GM12878 (cell line): ENCODE measurements at regions not wholly inside any gene's neighbourhood (a gene's known extent, or its start where the extent isn't known, plus 50 kb on each side); places are given as distances from the start of the nearest gene placed in this dataset.

ENCODE experiments used
- ATAC-seq: fragments of 200-7000 bp; cut with Tn5 transposase; 3 replicates; pipeline ENCODE4 v1.9.1; 2020; ENCODE audit warnings: mild to moderate bottlenecking, moderate library complexity
- BruUV-seq: library from RNA; stranded (reverse); fragments of 400-500 nt; replicated peaks from 2 replicates; lab custom pipeline; 2021; lab: Mats Ljungman, UMichigan
- CTCF ChIA-PET: fragments of 300-600 bp; sonication (Branson Sonifier 250); formaldehyde crosslinking; extraction: SDS; loops from one replicate; lab custom pipeline; 2021; ENCODE audit warnings: inconsistent platforms; lab: Yijun Ruan, JAX
- POLR2A ChIA-PET: fragments of 350-600 bp; formaldehyde crosslinking; extraction: SDS; loops from one replicate; lab custom pipeline; 2021; ENCODE audit warnings: inconsistent platforms; lab: Charles Lee
- RAD21 ChIA-PET: fragments of 300-600 bp; sonication (Branson Sonifier 250); formaldehyde crosslinking; loops from one replicate; lab custom pipeline; 2023; ENCODE audit warnings: antibody characterized with exemption; ENCODE audit not compliant: unreplicated experiment; lab: Charles Lee
- SMC1A ChIA-PET: fragments of 300-600 bp; sonication (Branson Sonifier 250); formaldehyde crosslinking; loops from one replicate; lab custom pipeline; 2023; ENCODE audit not compliant: unreplicated experiment, uncharacterized antibody; lab: Charles Lee
- DNase-seq: peaks from one replicate; pipeline ENCODE4 v3.0.0-alpha.2; 2011; ENCODE audit warnings: low read depth, low spot score
- FAIRE-seq: peaks from 3 replicates; lab custom pipeline; 2011; peaks lifted over from hg19 to GRCh38; lab: Jason Lieb, UNC
- H2AFZ ChIP-seq: 2 replicates; pipeline ENCODE4 v1.6.0; 2011; ENCODE audit warnings: low read depth, low read length, control low read depth; ENCODE audit not compliant: control insufficient read depth
- H3K27ac ChIP-seq: 2 replicates; pipeline ENCODE4 v1.5.1; 2011; ENCODE audit warnings: control low read depth; ENCODE audit not compliant: control insufficient read depth, insufficient read depth
- H3K27me3 ChIP-seq, 2 experiments: replicated peaks in 1 of 2; 2 replicates each; pipeline versions ENCODE4 v1.6.0 to v1.6.1; 2011; ENCODE audit warnings: low read length in 1 of 2; ENCODE audit not compliant: control insufficient read depth in 2 of 2, insufficient read depth in 2 of 2
- H3K36me3 ChIP-seq, 2 experiments: 2 replicates each; pipeline ENCODE4 v1.5.1; 2011; ENCODE audit warnings: low read length in 1 of 2; ENCODE audit not compliant: control insufficient read depth in 2 of 2, insufficient read depth in 2 of 2
- H3K4me1 ChIP-seq: 2 replicates; pipeline ENCODE4 v1.6.1; 2011; ENCODE audit warnings: mild to moderate bottlenecking, low read length, moderate library complexity, mixed read lengths; ENCODE audit not compliant: control insufficient read depth, insufficient read depth
- H3K4me2 ChIP-seq: 2 replicates; pipeline ENCODE4 v1.6.0; 2011; ENCODE audit warnings: control low read depth; ENCODE audit not compliant: control insufficient read depth, insufficient read depth
- H3K4me3 ChIP-seq: fragments of 200-600 bp; sonication (generic); 2 replicates; pipeline ENCODE4 v1.5.1; 2016
- H3K79me2 ChIP-seq: 2 replicates; pipeline ENCODE4 v1.6.0; 2011; ENCODE audit warnings: low read length; ENCODE audit not compliant: control insufficient read depth, insufficient read depth
- H3K9ac ChIP-seq: 2 replicates; pipeline ENCODE4 v1.8.0; 2011; ENCODE audit warnings: low read length, control low read depth, mixed read lengths; ENCODE audit not compliant: control insufficient read depth, insufficient read depth
- H3K9me3 ChIP-seq: replicated peaks from 3 replicates; pipeline ENCODE4 v1.5.1; 2011; ENCODE audit warnings: mild to moderate bottlenecking, low read length; ENCODE audit not compliant: control insufficient read depth, insufficient read depth
- H4K20me1 ChIP-seq: 2 replicates; pipeline ENCODE4 v1.6.0; 2011; ENCODE audit not compliant: control insufficient read depth, insufficient read depth
- BHLHE40 ChIP-seq, 2 experiments: fragments of 450-650 bp in 1 of 2; IDR thresholded peaks; 2 replicates each; pipeline ENCODE4 v1.6.1; 2011 to 2017; ENCODE audit warnings: low read depth in 2 of 2, borderline replicate concordance in 1 of 2, improper control_type of control experiment in 1 of 2, low read length in 1 of 2, mild to moderate bottlenecking in 1 of 2
- GATAD2B ChIP-seq: fragments of 450-650 bp; conservative IDR thresholded peaks from 2 replicates; pipeline ENCODE4 v1.6.1; 2017; ENCODE audit warnings: low read depth, mild to moderate bottlenecking, moderate library complexity
- MXI1 ChIP-seq: fragments of 150-350 bp; IDR thresholded peaks from 2 replicates; pipeline ENCODE4 v1.6.1; 2011; ENCODE audit warnings: low read depth, mild to moderate bottlenecking, inconsistent platforms, low read length, improper control_type of control experiment
- REST ChIP-seq: IDR thresholded peaks from 2 replicates; pipeline ENCODE4 v1.6.1; 2012; ENCODE audit warnings: mild to moderate bottlenecking, low read depth, low read length
- SMC3 ChIP-seq: IDR thresholded peaks from 2 replicates; pipeline ENCODE4 v1.6.1; 2011; ENCODE audit warnings: low read length, improper control_type of control experiment, borderline replicate concordance
- STAT1 ChIP-seq: fragments of 450-650 bp; conservative IDR thresholded peaks from 2 replicates; pipeline ENCODE4 v1.6.1; 2014; ENCODE audit warnings: antibody characterized with exemption, mild to moderate bottlenecking
- WGBS: methylation state at CpG from one replicate; pipeline ENCODE4 v1.1.6; 2016; ENCODE audit warnings: low lambda C conversion rate; ENCODE audit not compliant: insufficient replicate concordance, insufficient coverage; ENCODE audit errors: missing lambda C conversion rate; 5-methylcytosine and 5-hydroxymethylcytosine counted together
- in situ Hi-C: fragments of 300-500 bp; cut with MboI; formaldehyde crosslinking; loops from 9 replicates; pipeline ENCODE4 v1.14.3; 2018; ENCODE audit warnings: mixed read lengths
- intact Hi-C: fragments of 100-400 bp; cut with micrococcal nuclease; formaldehyde crosslinking; loops from one replicate; pipeline ENCODE4 v1.14.2; 2022; ENCODE audit not compliant: unreplicated experiment
- TF ChIP-seq, protein P1 (sequence below): IDR thresholded peaks from 2 replicates; pipeline ENCODE4 v1.6.1; 2011; ENCODE audit warnings: low read depth, low read length, improper control_type of control experiment, borderline replicate concordance

DNA sequence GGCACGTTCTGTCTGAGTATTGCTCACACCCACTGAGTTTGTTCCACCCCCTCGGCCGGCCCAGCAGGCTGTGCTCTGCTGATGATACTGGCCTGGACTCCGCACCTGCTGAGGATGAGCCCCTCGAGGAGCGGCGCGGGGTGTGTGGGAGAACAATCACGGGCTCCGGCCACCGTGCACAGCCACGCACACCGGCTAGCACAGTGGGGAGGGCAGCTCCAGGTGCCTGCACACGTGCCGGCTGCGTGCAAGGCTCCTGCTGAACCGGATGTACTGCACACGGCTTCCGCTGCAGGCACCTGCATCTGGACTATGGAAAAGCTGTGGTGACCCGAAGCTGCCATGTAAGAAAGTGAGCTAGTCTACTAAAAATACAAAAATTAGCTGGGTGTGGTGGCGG lies 485.2 kb upstream of the CDH9 start:
- FAIRE-seq, result no peak
- RAD21 ChIA-PET, result no interaction called here
- SMC1A ChIA-PET, result no interaction called here

More for the DNA sequence above, 485.2 kb upstream of the CDH9 start:
- no peak for DNase-seq
- WGBS, result 53% methylated on average over 21 of the region's 21 CpGs
- H3K27me3 ChIP-seq, result no peaks in the 10 kb centered on the region
- no peak for ATAC-seq
- intact Hi-C loops, result no loop called here
- no peaks in the 10 kb centered on the region for H3K4me1 ChIP-seq
- no peaks in the 10 kb centered on the region for H3K36me3 ChIP-seq
- POLR2A ChIA-PET, result no interaction called here
- H3K4me3 ChIP-seq, result no peak overlapping the region
- H3K27ac ChIP-seq, result no peak overlapping the region
- CTCF ChIA-PET, result no interaction called here
- H4K20me1 ChIP-seq, result no peaks in the 10 kb centered on the region
- no peaks in the 10 kb centered on the region for H3K79me2 ChIP-seq
- H3K9me3 ChIP-seq, result no peaks in the 10 kb centered on the region
- TF ChIP-seq BHLHE40 (IDR thresholded peaks at IDR 0.05; ENCODE audit: borderline replicate concordance in 1 of 2, low read depth in 2 of 2, low read length in 1 of 2), result 0 out of 4 replicates have a peak, but pooled peaks of 1 of the 2 experiments have one; percentile 14
- no peak for TF ChIP-seq GATAD2B
- no peak for TF ChIP-seq MXI1
- TF ChIP-seq SMC3, result no peak
- no peak for TF ChIP-seq STAT1
- TF ChIP-seq REST, result no peak
- TF ChIP-seq, protein P1, sequence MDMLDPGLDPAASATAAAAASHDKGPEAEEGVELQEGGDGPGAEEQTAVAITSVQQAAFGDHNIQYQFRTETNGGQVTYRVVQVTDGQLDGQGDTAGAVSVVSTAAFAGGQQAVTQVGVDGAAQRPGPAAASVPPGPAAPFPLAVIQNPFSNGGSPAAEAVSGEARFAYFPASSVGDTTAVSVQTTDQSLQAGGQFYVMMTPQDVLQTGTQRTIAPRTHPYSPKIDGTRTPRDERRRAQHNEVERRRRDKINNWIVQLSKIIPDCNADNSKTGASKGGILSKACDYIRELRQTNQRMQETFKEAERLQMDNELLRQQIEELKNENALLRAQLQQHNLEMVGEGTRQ, result no peak
- BruUV-seq, result no TSS peak
- H3K9ac ChIP-seq, result no peak overlapping the region
- H2AFZ ChIP-seq, result no peak overlapping the region
- no peak overlapping the region for H3K4me2 ChIP-seq
- in situ Hi-C loops, result no loop called here
